Kidney glomerular epithelial cell (primary cell): ENCODE measurements at regions not wholly inside any gene's neighbourhood (a gene's known extent, or its start where the extent isn't known, plus 50 kb on each side); places are given as distances from the start of the nearest gene placed in this dataset.
A peak's percentile ranks its signal among the peaks of the same experiment; 100 is the strongest.
"Not testable (repeated sequence)": the region's sequence is repeated elsewhere in the genome, so short reads cannot be mapped to it uniquely, and the experiment has no call there.

ENCODE experiments used
- DNase-seq: peaks from one replicate; lab custom pipeline; 2025; lab: John Stamatoyannopoulos, UW

DNA sequence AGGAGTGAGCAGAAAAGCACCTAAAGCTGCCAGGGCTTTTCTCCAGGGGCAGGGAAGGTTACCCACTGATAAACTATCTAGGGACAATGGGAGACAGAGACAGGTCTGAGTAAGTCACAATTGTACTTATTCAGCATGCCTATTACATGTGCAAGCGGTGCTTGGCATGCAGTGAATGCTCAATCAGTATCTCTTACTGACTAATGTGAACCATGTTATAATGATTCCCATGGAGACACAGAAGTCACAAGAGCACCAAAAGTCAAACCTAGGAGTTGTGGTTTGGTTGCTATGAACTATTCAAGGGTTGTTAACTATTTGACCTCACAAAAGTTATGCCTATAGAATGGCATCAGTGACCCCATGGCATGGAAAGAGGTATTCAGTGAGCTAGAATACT is 50.0 kb upstream of the RASGRP1 start:
- no peak for DNase-seq

DNA sequence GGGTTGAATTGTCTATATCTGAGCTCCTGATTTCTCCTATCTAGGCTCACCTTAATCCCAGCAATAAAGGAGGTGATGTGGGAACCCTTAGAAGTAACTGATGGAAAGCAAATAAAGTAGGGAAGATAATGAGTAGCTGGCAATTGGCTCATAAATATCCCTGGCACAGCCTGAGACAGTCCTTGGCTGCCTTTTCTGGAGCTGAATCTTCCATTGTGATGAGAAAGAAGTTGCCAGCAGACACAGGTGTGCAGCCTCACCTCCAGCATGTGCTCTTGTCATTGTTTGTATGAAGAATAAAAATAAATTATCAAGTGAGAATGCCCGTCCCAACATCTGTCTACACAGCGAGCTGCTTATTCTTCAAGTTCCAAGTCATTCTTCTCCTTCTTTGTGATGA is 53.2 kb upstream of the RASGRP1 start:
- no peak for DNase-seq

DNA sequence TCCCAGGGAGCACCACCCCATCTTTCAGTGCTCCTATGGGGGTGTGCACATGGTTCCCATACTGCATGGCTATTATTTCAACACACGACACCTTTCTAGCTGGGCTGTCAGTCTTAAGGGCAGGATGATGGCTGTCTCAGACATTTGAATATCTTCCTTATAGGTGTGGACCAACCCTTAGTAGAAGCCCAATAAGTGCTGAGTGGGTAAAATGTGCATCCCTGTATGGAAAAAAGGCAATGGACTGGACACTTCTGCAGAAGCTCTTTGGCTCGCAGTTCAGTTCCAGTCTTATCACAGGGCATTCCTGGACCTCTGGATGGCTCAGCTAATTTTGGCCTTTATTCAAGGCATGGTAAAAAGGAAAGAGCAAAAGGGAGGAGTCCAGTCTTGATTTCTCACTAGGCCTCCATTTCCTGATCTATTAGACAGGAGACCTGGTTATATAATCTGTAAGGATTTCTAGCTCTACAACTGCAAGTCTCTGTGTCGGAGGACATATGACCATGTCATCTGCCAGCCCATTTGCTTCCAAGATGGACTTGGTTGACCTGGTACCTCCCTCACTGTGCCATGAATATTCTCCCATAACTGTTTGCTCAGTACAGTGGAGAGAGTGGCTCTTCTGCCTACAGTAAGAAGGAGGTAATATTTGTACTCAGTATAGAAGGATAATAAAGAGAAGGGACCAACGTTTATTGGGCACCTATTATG is 53.8 kb upstream of the RASGRP1 start:
- no peak for DNase-seq

DNA sequence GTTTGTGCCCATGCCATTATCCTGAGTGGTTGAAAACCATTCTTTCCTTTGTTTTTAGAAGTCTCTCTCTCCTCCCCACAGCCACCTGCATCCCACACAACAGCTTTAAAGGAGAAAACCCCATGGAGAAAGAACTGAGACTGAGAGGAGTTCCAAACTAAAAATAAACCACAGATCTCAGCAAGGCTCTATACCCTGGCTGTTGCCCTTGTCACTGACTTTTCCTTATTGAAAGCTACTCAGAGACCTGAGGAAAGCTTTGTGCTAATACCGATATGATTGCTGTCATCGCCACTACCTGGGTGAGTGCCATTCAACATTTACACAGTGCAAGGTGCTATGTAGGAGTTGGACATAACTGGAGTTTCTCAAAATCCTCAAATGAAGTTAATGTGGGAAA is 55.5 kb upstream of the RASGRP1 start:
- no peak for DNase-seq

DNA sequence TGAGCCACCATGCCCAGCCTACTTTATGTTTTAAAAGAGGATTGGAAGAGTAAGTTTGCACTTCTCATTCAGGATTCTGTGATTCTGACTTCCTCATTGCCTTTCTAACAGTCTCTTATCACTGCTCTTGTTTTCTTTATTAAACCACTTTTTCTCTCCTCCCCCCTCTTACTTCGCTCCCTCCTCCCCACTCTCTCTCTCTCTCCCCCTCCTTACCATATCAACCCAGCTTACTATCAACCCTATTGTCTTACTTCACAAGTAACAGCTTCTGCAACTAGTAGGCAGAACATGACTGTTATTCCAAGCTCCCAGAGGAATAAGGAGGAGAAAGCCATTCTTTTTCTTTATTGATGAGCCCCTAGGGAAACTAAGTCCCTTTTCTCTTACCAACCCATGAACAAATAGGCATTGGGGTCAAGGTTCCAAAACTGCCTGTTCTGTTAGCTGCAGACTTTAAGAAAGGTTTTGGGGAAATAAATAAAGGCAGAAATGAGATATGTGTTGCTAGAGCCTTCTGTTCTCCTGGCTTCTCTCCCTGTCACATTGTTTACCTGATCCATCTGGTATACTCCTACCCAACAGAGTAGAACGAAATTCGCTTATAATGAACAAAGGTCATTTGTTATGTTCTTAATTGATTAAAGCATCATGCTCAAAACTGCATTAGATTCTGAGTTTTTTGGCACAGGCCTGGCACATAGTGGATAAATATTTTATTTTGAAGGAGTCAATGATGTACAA is 56.4 kb upstream of the RASGRP1 start:
- peak; percentile 34 for DNase-seq

DNA sequence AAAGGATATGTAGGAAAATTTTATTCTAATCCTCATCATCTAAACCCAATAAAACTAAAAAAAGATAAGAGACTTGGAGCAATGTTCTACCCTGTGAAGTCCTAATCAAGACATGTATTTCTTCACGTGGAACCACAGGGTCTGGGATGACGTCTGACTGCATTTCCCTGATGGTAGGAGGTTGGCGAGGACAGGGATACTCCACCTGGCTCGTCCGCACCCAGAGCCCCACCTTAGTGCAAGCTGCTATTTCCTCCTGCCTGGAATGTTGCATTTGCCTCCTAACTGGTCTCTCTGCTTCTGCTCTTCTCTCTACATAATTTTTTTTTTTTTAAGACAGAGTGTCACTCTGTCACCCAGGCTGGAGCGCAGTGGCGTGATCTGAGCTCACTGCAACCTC is 57.7 kb upstream of the RASGRP1 start:
- DNase-seq: no peak

DNA sequence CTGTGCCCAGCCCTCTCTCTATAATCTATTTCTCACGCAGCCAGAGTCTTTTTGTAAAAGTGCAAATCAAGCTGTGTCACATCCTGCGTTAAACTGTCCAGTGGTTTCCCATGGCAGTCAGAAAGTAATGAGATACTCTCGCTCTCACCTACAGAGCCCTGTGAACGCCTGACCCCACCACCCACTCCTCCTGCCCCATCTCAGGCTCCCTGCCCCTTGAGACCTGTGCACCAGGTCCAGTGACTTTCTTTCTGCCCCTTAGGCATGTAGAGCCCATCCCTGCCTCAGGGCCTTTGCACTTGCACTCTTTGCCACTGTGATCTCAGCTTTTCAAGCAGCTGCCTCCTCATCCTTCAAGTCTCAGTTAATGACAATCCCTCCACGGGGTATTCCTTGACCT is 58.3 kb upstream of the RASGRP1 start:
- DNase-seq: no peak

DNA sequence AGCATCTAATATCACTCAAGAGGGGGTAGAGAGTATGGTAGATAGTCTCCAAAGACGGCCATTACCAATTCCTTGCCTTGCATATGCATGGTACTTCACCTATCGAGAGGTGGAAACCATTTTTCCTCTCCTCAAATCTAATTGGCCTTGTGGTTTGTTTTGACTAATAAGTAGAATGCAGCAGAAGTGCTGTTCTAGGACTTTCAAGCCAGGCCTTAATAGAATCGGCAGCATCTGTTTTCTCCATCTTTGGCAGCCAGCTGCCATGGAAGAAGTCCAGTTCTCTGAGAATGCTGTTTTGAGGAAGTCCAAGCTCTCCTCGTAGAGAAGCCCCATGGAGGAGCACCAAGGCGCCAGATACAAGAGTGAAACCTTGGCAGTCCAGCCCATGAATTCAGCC is 59.1 kb upstream of the RASGRP1 start:
- DNase-seq: no peak

DNA sequence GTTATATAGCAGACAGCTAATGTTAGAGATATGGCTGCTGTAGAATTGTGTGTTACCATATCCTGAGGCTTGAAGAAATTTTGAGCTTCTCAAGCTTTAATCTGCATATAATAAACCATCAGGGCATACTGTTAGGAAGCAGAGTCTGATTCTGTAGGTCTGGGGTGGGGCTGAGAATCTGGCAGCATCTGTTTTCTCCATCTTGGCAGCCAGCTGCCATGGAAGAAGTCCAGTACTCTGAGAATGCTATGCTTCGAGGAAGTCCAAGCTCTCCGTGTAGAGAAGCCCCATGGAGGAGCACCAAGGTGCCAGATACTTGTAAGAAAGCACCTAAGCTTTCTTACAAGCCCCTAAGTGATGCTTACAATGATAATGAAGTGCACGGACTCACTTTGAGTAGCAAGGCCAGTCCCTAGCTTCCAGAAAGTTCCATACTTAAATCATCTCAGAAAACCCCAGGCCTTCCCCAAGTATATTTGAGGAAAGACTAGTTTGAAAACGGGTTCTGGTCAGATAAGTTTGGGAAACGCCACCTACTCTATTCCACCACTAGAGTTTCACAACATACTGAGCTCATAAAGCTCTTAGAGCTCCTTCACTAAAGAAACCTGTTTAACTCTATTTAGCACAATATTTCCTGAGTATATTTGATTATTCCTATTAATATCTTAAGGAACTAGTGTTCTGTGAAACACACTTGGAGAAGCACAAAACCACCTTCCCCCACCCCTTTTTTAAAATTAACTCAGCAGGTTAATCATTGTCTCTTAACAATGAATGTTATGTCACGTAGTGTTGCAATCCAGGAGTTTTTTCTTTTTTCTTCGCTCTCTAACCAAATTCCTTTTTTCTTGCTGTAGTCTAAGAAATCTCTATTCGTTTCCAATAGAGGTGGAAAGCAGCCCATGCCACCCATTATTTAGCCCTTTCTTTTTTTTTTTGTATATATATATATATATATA is 59.9 kb upstream of the RASGRP1 start:
- peak; percentile 74 for DNase-seq

DNA sequence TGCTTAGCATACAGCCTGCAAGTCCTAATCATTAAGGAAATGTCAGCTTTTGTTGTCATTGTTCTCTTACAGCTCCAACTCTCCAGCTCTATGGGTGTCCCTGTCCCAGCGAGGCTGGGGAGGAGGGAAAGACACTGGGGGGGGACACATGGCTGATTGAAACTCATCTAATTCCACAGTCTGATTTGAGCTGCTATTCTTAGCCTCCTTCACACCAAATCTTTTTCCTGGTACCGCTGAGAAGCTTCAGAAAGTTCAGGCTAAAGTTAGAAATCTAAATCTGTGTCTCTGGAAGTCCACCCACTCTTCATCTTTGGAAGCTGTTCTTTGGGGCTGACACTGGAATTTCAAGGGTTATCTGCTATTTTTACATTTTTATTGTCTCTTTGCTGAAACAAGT is 61.3 kb upstream of the RASGRP1 start:
- DNase-seq: no peak

DNA sequence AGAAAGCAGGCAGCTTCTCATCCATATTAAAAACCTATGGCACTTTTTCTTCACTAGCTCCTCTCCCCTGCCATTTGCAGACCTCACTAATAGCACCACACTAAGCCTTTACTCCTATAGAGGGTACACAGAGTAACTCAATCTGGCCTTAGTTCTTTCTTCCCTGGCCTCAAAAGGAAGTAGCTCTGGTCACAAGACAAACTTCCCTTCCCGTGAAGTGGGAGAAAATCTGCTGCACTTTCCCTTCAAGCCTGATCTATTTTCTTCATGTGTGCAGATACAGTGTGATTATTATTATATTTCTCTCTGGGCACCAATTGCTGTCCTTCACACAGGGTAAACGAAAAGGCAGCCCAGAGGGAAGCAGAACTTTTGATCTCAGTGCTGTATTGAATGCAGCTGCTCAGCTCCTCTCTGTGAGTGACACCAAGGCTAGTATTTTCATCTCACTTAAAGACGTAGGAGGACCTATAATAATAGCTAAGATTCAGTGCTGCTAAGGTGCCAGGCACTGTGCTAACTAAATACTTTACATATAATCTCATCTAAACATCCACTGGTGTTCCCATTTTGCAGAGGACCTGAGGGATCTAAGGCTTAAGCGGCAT is 61.9 kb upstream of the RASGRP1 start:
- DNase-seq: no peak

DNA sequence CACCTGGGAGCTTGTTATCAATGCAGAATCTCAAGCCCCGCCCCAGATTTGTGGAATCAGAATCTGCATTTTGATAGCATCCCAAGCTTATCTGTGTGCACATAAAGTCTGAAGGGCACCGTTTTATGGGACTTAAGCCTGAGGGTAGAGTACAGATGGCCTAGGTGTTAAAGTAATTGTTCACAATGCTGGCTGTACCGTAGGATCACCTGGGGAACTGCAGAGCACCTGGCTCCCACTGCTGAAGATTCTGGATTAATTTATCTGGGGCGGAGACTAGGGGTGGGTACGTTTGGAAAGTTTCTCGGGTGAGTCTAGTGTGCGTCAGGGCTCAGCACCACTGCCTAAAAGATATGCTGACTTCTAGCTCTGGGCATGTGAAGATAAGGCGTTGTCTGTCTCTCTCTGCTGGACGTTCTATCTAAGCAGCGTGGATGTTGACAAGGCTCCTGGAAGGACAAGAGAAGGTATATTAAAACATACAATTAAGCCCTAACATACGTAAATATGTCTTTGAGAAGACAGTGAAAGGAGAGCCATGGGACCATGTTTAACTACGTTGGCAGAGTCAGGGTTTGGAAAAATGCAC is 63.2 kb upstream of the RASGRP1 start:
- no peak for DNase-seq

DNA sequence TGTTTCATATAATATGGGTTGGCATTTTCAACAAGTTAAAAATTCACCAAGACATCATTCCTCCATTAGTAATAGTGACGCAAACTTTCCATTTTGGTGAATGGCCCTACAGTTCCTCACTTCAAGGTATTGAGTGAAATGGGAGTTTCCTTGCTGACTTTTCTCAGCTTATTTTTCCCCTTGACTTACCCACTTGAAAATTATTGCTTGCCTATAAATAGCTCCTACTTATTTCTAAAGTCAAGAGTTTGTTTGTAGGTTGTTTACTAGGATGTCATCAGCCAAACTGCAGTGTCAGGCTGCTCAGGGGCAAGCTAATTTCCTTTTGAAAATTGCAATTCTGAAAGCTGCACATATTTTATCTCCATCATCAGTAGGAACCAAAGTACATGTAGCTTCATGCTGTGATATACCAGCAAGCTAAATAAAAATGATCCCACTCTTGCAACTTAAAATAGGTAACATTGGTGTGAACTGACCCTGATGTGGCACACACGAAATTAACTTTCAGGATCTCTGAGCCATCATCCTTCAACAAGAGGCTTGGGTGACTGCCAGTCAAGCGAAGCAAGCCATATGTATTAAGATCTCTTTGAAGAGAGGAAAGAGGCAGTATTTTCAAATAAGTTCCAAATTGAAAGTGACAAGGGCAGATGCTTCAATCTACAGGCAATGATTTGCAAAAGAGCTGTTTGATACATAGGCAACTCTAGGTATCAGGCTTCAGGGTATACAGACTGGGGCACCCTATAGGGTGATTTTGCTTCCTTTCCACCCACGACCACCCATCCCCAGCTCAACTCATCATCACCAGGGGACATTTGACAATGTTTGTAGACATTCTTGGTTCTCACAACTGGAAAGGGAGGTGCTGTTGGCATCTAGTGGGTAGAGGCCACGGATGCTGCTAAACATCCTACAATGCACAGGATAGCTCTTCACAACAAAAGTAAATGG is 66.8 kb upstream of the RASGRP1 start:
- no peak for DNase-seq

DNA sequence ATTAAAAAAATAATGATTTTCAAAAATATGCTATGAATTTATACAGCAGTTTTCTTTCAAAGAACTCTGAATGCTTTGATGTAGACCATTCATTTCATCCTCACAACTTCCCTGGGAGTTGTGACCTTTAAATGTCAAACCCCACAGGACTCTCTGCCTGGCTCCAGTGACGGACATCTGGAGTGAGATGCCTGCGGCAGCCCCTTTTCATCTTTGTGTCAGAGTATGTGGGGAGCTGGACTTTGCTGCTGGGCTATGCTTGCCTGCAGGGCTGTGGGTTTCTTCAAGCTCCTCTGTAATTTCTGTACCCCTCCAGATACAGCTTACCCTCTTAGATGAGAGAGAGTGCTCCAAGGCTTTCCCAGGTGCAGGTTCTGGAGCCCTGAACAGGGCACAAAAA is 70.6 kb upstream of the RASGRP1 start:
- no peak for DNase-seq

DNA sequence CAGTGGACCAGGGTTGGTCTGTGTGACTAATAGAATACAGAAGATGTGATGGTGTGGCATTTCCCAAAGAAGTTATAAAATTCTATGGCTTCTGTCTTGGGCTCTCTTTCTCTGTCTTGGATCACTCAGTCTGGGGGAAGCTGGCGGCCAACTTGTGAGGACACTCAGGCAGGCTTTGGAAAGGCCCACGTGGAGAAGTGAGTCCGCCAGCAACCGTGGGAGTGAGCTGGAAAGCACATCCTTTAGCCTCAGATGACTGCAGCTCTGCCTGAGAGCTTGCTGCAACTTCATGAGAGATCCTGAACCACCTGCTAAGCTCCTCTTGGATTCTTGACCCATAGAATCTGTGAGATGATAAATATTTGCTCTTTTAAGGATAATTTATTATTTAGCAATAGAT is 72.0 kb upstream of the RASGRP1 start:
- DNase-seq: no peak

DNA sequence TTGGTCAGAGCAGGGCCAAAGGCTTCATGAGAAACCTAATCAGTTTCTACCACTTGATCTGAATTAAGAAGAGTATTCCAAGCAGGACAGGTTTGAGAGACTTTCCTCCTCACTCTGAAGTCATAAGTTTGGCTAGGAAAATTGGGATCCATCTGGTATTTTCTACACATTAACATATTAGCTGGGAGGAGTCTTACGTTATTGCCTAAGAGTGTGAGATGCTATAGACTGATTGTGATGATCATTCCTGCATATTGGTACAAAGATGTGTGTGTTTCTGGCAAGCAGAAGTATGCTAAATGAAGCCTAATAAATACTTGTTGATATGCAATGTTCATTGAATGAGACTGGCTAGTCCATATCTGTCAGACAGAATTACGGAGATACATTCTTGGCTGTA is 73.5 kb upstream of the RASGRP1 start:
- no peak for DNase-seq

DNA sequence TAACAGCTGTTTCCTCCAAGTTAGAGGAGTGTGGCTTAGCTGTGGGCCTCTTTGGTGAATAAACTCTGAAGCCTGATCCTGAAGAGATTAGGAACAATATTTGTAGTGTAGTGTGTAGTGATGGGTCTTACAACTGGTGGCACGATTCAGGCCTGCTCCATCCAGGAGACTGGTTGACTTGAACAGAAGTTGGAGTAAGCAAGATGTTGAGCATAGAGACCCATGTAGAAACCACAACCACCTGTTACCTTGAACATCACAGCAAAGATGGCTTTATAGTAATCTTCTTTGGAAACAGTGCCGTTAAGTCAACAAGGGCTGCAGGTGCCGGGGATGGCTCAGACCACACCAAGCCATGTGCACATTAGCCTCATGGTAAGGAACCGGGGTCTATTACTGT is 74.2 kb upstream of the RASGRP1 start:
- no peak for DNase-seq

DNA sequence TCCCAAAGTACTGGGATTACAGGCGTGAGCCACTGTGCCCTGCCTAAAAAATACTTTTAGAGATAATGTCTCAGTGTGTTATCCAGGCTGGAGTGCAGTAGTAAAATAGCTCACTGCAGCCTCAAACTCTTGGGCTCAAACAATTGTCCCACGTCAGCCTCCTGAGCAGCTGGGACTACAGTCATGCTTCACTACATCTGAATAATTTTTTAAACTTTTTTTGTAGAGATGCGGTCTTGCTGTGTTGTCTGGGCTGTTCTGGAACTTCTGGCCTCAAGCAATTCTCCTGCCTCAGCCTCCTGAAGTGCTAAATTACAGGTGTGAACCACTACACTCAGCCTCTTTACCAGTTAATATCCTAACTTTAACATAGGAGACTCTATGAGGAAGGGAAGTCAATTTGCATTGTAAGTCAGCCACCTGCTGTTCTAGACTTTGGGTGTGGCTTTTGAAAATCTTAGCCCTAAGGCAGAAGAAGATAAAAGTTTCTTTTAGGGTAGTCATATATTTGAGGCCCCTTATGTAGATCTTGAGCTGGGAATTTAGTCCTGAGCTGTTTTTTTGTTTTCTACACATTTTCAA is 78.2 kb upstream of the RASGRP1 start:
- DNase-seq: no peak

DNA sequence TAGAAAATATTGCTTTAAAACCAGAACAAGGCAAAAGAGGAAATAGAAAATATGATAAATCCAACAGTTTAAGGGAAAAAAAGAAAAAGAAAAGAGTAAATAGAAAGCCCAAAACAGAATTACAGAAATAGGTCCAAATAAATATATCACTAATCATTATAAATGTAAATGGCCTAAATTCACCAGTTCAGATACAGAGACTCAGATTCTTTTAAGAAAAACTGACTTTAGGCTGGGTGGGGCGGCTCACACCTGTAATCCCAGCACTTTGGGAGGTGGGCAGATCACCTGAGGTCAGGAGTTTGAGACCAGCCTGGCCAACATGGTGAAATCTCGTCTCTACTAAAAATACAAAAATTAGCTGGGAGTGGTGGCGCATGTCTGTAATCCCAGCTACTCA is 79.7 kb upstream of the RASGRP1 start:
- not testable (repeated sequence) for DNase-seq

DNA sequence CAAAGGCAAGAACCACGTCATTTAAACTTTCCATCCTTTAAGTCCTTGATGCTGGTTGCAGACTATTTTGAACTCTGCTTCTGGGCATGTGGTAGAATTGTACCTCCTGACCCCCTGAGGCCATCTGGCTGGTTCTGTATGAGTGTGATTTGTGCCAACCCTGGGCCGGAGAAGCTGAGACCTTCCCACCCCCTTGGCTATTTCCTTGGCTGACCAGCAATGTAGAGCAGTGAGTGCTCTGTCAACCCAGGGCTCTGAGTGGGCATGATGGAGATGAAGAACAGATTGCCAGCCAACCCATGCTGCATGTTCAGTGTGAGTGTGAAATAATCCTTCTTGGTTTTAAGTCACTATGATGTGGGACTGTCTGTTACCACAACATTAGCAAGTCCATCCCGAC is 82.1 kb upstream of the RASGRP1 start:
- DNase-seq: no peak
